Islet of Langerhans (tissue), 1 donor: ENCODE measurements at regions not wholly inside any gene's neighbourhood (a gene's known extent, or its start where the extent isn't known, plus 50 kb on each side); places are given as distances from the start of the nearest gene placed in this dataset.

ENCODE experiments used
- FAIRE-seq: peaks from one replicate; lab custom pipeline; 2011; peaks lifted over from hg19 to GRCh38; lab: Jason Lieb, UNC

DNA sequence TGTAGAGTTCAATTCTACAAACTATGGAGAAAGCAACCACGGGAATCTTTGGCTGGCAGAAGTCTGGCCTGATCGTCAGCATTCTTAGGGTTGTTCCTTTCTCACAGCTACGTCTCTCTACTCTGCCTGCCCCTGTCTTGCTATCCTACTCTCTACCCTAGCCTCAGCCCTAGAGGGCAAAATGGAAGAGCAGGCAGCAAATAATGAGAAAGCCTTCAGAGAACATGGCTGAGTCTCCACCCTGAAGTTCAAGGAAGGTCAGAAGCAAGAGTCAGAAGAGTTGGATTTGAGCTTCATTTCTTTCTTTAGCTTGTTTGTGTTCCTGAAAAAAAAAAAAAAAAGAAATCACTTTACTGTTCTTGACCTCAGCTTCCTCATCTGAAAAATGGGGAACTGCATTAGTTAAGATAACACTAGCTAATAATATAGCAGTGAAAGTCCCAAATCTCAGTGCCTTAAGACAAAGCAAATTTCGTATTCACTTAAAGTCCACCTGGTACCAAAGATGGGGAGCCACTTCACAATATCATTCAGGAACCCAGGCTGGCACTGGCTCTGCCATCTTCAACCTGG lies 50.2 kb upstream of the CCND2 start:
- no peak for FAIRE-seq

DNA sequence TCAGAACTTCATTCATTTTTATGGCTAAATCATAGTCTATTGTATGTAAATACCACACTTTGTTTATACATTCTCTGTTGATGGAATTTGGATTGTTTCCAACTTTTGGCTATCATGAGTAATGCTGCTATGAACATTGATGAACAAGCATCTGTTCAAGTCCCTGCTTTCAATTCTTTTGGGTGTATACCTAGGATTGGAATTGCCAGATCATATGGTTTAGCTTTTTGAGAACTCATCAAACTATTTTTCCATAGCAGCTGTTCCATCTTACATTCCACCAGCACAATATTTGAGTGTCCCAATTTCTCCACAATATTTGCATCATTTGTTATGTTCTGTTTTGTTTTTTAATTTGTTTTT lies 52.3 kb upstream of the CCND2 start:
- FAIRE-seq, result no peak

DNA sequence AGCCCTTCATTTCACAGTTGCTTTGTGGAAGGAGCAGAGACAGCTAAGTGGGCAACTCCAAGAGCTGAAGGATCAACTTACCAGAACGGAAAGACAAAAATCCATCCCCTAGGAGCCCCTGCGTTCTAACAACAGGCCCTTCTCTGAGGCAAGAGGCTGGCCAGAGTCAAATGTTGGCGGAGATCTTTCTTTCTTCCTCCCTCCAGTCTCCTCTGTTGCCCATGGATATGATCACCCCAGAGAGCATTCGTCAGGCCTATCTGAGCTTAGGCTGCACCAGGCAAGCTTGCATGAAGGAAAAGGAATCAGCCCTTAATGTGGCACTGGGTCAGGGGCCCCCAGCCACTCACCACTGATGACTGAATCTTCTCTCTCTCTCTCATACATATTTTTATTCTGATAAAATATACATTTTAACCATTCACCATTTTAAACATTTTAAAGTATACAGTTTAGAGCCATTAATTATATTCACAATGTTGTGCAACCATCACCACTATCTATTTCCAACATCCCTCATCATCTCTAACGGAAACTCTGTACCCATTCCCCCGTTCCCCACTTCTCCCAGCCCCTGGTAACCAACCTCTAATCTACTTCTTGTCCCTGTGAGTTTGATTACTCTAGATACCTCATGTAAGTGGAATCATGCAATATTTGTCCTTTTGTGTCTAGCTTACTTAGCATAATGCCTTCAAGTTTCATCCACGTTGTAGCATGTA lies 52.9 kb upstream of the CCND2 start:
- FAIRE-seq, result no peak

DNA sequence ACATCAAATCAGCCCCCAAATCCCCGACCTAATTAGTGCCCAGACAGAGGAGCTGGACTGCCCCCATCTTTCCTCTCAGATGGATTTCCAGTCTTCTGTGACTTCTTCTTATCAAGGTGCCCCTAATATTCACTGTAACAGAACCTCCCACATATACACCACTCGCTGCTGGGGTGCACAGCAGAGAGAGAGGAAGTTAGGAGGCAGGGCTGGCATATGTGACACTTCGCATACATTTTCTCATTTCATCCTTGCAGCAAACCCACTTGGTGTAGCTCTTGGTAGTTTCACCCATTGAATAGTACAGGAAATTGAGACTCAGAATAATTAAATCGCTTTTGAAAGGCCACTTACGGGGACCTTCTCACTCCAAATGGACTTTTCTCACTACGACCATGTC lies 56.5 kb upstream of the CCND2 start:
- FAIRE-seq, result no peak

DNA sequence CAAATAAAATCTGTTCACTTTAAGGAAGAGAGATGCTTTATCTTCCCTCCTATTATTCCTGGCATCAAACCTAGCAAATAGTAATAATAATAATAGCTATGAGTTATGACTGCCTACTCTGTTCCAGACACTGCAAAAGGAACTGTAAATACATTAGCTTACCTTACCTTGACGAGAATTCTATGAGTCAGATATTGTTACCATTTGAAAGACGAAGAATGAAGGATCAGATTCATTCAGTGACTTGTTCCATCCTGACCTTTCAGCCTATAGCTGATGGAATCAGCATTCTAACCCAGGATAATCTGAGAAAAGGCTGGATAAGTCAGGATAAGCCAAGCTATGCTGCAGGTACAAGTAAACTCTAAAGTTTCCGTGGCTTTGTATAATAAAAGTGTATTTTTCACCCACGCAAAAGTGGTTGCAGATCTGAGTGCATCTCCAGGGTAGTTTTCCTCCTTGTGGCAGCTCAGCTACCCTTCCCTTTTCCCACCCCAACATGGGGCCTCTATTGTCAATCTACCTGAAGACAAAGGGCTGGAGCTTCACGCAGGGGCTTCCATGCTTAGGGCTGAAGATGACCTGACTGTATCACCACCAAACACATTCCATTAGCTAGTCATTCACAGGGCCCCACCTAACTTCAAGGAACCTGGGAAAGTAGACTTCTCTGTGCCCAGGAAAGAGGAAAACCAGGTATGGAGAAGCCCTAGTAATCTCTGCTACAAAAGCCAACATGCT lies 57.2 kb upstream of the CCND2 start:
- no peak for FAIRE-seq

DNA sequence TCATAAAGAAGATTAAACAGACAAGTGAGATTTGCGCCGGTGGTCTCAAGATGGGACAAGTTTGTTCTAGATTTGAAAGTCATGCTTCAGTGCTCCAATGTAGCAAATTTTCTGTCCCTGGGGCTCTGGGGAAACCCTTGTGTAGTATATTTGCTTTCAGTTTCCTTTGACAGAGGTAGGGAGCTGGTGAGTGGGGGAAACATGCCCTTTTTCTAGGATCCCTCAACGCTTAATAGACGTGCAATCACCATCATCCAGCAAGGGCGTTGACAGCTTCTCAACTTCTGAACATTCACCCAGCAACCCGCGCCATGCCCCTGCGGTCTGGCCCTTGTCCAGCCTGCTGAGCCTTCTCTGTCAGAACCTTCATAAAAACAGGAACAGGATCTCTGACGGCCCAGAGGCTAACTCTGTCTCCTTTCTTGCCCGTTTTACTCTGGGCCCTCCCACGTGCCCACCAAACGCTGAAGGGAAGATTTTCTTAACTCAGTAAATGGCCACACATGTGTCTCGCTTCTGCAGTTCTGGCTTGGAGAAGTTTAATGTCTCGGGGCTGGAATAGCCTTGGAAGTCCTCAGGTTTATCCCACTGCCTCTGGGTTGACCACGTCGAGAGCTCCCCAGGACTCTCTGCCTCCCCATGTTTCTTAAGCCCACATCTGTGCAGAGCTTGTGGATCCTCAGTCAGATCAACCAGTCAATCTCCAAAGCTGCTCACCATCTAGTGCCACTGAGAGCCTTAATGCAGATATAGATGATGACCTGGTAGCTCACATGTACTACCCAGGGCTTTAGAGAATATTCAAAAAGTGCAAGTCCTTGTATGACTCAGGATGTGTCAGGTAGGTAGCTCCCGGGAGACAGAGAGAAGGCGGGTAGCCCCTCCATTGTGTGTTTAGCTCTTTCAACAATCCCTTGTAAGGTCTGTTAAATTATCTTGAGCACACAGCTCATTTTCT lies 58.1 kb upstream of the CCND2 start:
- FAIRE-seq, result no peak

DNA sequence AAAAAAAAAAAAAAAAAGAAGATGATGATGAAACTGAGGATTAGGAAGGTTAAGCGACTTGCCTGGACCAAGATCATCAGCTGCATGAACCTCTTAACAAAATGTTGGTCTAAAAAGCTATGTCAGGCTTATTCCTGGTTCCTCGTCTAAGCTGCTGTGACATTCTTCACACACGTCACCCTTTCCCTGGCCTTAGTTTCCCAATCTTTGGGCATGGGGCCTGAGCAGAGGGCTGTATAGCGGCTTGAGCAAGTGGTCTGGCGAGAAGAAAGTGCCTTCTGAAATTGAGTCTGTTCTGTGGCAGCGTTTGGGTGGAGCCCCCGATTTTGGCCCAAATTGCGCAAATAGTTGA lies 58.7 kb upstream of the CCND2 start:
- FAIRE-seq, result no peak

DNA sequence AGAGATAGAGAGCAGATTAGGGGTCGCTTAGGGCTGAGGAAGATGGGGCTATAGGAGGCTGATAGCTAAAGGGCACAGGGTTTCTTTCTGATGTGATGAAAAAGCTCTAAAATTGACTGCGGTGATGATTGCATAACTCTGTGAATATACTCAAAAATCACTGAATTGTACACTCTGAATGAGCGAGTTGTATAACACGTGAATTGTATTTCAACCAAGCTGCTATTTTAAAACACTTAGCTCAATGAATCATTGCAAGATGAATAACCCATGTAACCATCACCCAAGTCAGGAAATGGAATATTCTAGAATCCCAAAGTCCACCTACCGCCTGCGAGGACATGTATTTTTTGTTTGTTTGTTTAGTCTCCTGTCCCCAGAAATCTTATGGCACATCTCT lies 60.1 kb upstream of the CCND2 start:
- no peak for FAIRE-seq

DNA sequence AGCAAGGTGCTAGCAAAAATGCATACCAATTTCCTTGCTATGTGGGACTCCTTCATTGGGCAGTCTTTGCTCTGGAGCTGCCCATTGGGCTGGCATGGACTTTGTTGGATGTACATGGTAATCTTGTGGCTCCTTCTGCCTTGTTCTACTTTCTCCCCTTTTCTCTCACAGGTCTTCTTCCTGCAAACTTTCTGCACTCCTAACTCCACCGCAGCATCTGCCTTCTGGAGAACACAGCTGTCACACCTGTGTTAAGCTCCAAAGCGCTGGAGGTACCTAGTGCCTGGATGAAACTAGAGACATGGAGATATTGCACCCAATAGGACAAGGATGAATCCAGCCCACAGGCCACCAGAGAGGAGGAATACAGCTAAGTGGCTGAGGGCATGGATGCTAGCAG lies 60.7 kb upstream of the CCND2 start:
- FAIRE-seq, result no peak

DNA sequence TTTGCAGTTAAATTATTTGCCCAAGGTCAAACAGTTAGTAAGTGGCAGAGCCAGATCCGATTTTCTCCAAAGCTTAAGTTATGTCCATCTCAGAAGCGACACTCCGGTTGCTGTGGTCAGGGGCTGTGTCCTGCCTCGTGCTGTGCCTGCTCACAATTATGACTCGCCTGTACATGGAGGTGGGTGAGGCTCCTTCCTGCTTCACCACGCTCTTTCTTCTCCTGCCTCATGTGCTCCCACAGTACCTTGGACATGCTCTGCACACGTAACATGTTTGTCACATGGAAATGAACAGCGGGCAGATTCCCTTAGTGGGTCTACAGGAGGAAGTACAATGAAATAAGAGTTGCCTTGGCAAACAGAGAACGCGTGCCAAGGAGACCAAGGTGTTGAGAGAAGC lies 62.2 kb upstream of the CCND2 start:
- FAIRE-seq, result no peak

DNA sequence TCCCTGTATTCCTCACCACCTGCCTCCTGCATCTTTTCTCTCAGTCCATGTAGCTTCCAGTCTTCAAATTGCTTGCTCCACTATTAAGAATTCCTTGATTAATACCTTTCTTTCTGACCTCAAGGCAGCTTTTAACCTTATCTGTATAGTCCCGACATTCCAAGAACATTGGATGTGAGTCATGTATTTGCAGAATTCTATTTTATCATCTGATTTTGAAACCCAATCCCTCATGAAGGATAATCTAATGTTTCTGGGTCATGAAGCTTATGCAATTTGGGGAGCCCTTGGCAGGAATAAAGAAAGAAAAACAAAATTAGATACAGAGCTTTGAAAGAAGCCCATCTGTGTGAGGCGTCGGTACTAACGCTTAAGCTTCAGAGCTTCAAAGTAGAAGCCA lies 63.4 kb upstream of the CCND2 start:
- no peak for FAIRE-seq

DNA sequence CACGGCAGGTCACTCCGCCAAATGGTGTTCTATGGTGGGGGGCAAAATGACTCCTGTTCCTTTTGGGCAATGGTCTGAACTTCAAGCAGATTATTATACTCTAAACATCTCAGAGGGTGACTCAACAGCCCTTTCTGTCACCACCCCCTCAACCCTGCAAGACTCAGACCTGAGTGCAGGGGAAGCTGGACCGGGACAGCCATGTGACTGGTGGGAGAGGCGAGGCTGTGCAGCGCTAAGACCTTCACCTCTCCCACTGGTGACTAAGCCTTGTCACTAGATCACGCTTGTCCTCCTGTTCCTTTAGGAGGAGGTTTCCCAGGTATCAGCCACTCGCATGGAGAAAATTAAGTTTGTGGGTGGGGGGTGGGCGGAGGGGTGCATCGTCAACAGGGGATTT lies 67.1 kb upstream of the CCND2 start:
- no peak for FAIRE-seq

DNA sequence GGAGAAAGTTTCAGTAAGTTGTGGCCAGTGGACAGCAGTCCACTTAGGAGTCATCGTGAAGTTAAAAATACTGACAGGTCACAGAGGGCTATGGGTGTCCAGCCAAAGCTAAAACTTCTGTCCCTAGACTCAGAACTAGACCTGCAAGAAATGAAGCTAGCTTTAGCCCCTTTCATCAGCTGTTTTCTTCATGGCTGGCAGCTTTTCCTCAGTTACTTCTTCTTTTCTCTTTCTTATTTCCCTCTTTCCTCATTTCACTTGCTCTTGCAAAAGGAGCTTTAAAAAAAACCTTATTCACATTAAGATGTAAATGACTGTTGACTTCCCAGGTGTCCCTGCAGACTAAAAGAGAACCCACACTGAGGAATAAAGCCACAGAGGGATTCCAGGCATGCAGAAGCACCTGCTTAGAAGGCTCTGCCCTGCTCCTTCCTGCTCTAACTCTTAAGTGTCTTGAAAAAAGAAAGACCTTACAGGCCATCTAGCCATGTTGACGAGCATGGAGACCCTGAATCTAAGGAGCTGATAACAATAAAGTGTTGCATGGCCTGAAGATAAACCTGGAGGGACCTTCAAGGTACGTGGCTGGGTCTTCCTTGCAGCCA lies 69.7 kb upstream of the CCND2 start:
- no peak for FAIRE-seq

DNA sequence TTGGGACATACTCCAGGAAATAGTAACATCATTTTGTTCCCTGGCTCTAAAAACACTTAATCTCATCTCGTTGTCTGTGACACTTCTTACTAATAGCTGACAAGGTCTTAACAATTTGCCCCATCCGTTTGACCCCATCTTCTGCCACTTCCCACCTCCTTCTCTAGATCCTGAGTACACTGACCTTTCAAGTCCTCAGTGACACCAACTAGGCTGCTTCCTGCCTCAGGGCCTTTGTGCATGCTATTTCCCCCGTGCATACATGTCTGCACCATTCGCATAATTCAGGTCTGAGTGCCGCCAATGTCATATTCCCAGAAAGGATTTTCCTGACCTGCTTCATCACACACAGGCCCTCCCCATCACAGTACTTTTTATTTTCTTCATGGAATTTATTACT lies 70.6 kb upstream of the CCND2 start:
- FAIRE-seq, result no peak

DNA sequence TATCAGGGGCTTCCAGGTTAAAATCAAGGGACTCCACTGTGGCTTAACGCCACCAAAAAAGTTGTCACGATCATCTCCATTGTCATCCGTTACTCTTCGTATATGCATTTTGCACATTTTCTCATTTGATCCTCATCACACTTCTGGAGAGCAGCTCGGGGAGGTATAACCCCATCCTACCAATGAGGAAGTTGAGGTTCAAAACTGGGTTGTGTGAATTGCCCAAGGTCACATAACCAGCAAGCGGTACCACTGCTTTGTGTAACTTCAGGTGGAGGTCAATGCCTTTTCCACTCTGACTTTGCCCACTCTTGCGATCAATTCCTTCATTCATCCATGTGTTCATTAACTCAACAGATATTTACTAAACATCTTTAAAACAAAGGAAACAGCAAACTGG lies 71.1 kb upstream of the CCND2 start:
- FAIRE-seq, result no peak

DNA sequence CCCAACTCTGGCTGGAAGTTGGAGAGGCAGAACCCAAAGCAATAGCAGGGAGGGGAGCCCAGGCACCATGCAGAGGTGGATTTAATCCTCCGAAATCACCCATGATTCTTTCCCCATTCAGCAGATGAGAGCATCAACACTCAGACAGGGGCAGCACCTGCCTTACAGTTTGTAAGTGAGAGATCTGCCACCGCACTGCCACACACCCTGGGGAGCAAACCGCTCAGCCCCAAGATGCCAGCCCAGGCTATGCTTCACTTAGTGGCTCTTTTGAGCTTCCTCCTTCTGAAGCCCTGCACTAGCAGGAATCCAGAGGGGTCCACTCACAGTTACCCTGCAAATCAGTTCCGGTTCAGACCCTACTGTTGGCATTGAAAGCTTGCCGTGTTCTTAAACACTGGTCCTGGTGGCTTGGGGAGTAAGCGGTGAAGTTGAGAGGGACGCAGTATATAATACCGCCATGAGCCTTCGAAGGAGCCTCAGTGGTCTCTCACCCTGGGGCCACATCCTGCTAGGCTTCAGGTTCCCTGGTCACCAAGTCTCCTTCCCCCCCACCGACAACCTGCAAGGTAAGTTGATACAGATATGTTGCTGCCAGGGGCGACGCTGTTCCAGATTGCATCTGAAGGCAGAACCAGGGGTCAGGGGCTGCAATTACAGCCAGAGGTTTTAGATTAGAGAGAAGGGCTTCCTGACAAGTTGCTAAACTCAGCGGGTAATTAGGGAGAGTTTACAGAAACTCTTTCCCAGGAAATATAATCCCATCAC lies 72.0 kb upstream of the CCND2 start:
- FAIRE-seq, result no peak

DNA sequence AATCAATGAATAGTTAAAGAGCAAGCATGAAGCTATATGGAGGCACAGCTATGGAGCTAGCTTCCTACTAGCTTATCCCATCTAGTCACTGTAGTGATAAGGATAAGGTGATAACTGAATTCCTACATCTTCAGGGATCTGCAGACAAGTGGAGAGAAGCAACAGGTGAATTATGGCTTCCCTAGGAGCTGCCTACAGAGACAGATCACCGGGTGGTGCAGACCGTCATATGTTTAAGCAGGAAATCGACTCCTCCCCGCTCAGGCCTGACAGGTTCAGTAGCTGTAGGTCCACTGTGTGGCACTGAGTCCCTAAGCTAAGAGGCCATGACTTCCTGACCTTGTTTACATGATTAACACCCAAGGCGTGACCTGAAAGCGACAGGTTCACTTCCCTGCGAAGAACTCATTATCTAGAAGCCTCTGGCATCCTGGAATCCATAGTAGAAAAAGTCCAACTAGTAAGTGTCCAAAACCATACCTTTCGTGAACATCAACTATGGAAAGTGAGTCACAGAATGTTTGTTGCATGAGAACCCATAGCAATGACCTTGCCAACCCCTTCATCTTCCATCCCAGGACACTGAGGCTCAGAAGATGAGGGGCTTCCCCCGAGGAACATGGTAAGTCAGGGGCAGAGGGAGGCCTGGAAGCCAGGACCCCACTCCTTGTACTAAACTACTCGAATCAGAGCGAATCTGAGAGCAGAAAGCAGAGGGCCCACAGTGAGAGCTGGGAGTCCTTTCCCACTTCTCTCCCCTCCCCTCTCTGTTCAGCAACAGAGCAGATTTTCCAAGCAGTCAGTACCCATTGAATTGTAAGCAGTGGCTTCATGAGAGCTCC lies 75.4 kb upstream of the CCND2 start:
- FAIRE-seq, result no peak

DNA sequence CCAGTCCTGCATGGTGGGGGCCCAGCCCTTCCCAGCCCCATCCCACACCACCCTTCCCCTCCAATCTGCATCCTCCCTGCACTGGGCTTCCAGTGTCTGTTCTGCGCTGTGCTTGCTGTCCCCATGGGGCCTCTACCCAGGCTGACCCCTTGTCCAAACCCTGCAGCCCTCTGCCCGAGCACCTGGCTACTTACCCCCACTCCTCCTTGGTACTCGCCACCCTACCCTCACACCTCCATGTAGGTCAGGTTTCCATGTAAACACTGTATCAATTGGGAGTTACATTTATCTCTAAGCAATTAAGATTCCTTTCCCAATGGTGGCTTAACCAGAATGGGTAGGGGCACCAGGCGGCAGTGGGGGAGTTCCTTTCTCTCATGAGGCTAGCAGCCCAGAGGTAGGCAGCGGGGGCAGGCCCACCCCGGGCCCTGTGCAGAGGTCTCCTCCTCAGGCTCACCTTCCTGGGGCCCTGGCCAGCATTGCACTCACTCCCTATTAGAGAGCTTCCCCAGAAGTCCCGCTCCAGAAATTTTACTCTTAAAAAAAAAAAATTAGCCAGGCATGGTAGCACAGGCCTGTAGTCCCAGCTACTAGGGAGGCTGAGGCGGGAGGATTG lies 76.6 kb upstream of the CCND2 start:
- no peak for FAIRE-seq

DNA sequence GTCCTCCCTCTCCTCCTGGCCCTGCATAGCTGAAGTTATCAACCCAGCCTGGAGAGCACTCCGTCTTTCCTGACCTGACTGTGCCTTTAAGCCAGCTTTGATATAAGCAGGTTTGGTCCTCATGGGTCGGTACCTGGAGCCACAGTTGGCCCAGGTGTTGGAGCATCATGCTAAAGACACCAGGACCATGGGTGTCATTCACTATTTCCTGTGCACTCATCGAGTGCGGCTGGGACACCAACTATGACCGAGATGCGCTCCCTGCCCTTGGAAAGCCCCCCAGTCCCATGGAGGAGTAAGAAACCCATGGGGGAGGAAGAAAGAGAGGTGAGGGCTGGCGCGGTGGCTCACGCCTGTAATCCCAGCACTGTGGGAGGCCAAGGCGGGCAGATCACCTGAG lies 78.9 kb upstream of the CCND2 start:
- FAIRE-seq, result no peak

DNA sequence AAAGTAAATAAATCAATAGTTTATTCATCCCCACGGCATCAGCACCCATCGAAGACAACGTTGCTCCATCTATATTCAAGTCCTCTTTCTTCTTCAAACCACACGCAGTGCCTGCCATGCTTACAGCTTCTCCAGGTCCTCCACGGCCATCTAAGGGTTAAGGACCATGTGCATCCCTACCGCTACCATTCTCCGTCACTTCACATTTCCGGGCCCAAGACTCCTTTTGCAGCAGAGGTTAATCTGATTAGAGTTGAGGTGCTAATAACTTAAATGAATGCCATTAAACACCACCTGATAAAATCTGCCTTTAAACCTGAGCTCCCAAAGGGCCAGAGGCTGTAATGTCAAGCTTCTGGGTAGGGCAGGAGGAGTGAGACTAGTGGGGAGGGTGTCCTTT lies 79.7 kb upstream of the CCND2 start:
- no peak for FAIRE-seq
